ENCODE measurements at regions not wholly inside any gene's neighbourhood (a gene's known extent, or its start where the extent isn't known, plus 50 kb on each side); places are given as distances from the start of the nearest gene placed in this dataset.

DNA sequence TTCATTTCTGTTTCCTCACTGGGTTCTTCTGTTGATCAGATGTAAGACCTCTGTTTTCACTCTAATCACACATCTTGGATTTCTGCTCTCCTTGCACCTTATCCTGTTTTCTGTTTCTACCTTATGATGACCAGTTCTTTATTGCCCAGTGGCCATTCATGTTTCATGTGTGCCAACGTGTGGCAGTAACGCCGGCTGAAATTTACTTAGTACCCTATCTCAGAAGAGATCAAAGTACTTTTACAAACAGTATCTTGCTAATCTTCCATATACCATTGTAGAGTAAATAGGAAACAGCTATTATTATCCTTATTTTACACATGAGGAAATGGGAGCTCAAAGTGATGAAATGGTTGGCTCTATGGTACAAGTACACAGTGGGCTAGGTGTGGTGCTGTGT lies 74.0 kb downstream of the GATA3 start:
- TF ChIP-seq CTCF (conservative IDR thresholded peaks at IDR 0.05; ENCODE audit: control insufficient read depth, insufficient read depth, low read depth, low read length): no peak

DNA sequence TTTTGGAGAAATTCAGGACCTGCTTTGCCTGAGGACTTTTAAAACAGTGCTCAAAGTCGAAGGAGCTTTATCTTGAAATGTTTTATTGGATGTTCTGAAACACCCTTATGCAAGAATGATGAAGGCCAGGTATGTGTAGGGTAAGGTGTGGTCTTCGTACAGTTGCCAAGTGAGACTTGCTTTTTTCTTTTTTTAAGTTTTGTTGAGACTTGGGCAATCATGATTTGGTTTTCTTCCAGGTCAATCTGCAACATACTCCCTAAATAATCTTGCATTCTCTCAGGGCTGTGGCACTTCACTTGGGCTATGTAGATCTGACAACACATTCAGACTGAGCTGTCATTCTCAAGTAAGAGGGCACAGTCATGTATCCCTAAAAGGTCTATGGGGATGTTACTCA lies 75.0 kb downstream of the GATA3 start:
- no peak for TF ChIP-seq CTCF (conservative IDR thresholded peaks at IDR 0.05; ENCODE audit: control insufficient read depth, insufficient read depth, low read depth, low read length)
- no peak for DNase-seq (ENCODE audit: low read depth)
- H3K4me3 ChIP-seq (ENCODE audit: control insufficient read depth, low read depth, low read length): no peak overlapping the region

More for the DNA sequence above, 74.0 kb downstream of the GATA3 start:
- no peak for DNase-seq (ENCODE audit: low read depth)
- H3K4me3 ChIP-seq (ENCODE audit: control insufficient read depth, low read depth, low read length): no peak overlapping the region

DNA sequence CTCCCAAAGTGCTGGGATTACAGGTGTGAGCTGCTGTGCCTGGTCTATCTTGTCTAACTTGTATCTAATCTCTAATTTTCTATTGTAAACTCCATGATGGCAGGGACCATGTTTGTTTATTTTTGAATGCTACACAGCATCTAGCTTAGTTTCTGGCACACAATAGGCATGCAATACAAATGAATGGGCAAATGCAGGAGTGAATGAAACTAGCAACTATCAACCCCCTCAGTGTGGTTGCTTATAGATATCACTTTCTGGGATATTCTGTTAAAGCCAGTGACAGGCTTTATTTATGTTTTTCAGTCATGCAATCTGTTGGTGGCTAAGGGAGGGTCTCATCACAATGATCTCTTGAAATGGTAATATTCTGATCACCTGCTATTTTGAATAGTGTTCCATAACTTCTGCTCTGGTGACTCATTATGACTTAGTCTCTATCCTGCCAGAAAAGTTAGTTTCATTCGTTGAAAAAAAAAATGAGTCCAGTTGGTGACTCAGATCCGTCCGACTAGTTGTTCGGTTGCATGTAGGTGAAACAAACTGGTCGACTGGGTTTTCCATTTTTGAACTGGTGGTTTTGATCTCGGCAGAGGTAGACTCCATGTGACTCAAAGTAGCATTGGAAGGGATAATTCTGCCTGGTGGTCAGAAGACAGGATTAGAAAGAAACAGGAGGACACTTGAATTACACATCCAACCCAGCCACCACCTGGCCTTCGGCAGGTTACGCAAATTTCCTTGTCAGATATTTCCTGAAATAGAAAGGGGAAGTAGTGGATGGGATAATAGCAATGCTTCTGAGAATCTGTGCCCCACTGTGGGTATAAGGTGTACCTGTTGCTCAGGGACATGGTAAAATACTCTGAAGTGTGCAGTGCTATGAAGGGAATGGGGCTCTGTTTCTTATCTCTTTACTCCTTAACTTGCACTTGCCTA lies 76.8 kb downstream of the GATA3 start:
- DNase-seq (ENCODE audit: low read depth): peak; percentile 5

GRCh38 chr10:8133146-8133545 lies 78.7 kb downstream of the GATA3 start:
- no peak overlapping the region for H3K4me3 ChIP-seq (ENCODE audit: control insufficient read depth, low read depth, low read length)
- DNase-seq (ENCODE audit: low read depth): no peak
- no peak for TF ChIP-seq CTCF (conservative IDR thresholded peaks at IDR 0.05; ENCODE audit: control insufficient read depth, insufficient read depth, low read depth, low read length)

More for the DNA sequence above, 76.8 kb downstream of the GATA3 start:
- no peak for TF ChIP-seq CTCF (conservative IDR thresholded peaks at IDR 0.05; ENCODE audit: control insufficient read depth, insufficient read depth, low read depth, low read length)
- no peak overlapping the region for H3K4me3 ChIP-seq (ENCODE audit: control insufficient read depth, low read depth, low read length)

GRCh38 chr10:8136736-8137135 lies 82.2 kb downstream of the GATA3 start:
- DNase-seq (ENCODE audit: low read depth): no peak
- H3K4me3 ChIP-seq (ENCODE audit: control insufficient read depth, low read depth, low read length): no peak overlapping the region
- TF ChIP-seq CTCF (conservative IDR thresholded peaks at IDR 0.05; ENCODE audit: control insufficient read depth, insufficient read depth, low read depth, low read length): no peak

GRCh38 chr10:8137272-8137681 lies 82.8 kb downstream of the GATA3 start:
- H3K4me3 ChIP-seq (ENCODE audit: control insufficient read depth, low read depth, low read length): no peak overlapping the region
- DNase-seq (ENCODE audit: low read depth): no peak
- no peak for TF ChIP-seq CTCF (conservative IDR thresholded peaks at IDR 0.05; ENCODE audit: control insufficient read depth, insufficient read depth, low read depth, low read length)
